Uterus (tissue), 3 donors: ENCODE measurements at regions not wholly inside any gene's neighbourhood (a gene's known extent, or its start where the extent isn't known, plus 50 kb on each side); places are given as distances from the start of the nearest gene placed in this dataset.

ENCODE experiments used
- DNase-seq, 2 donors: peaks; one replicate each; pipeline ENCODE4 v3.0.0-alpha.2; 2019 to 2020
- H3K27ac ChIP-seq, 2 donors: fragments of 200-600 bp; sonication (generic); 1 replicate in 1 of 2; 2 replicates in 1 of 2; pipeline ENCODE4 v1.5.1; 2016 to 2018
- H3K27me3 ChIP-seq, 2 donors: fragments of 200-600 bp; sonication (generic); one replicate each; pipeline ENCODE4 v1.5.1; 2018 to 2019; ENCODE audit warnings: control low read depth in 1 of 2
- H3K36me3 ChIP-seq, 2 donors: fragments of 200-600 bp; sonication (generic); one replicate each; pipeline ENCODE4 v1.5.1; 2019; ENCODE audit warnings: control low read depth in 1 of 2
- H3K4me1 ChIP-seq, 2 donors: fragments of 200-600 bp; sonication (generic); one replicate each; pipeline ENCODE4 v1.5.1; 2018 to 2019; ENCODE audit warnings: control low read depth in 1 of 2
- H3K4me3 ChIP-seq, 2 donors: fragments of 200-600 bp; sonication (generic); 1 replicate in 1 of 2; 2 replicates in 1 of 2; pipeline ENCODE4 v1.5.1; 2018 to 2019; ENCODE audit warnings: mild to moderate bottlenecking in 1 of 2
- H3K9me3 ChIP-seq, 2 donors: fragments of 200-600 bp; sonication (generic); one replicate each; pipeline ENCODE4 v1.5.1; 2019; ENCODE audit warnings: control low read depth in 1 of 2
- POLR2A ChIP-seq, 2 donors: fragments of 450-650 bp; IDR thresholded peaks; one replicate each; pipeline ENCODE4 v1.6.1; 2016; ENCODE audit warnings: antibody characterized with exemption in 2 of 2, mild to moderate bottlenecking in 1 of 2, moderate library complexity in 1 of 2
- intact Hi-C: fragments of 100-400 bp; cut with DNase I; formaldehyde crosslinking; loops from one replicate; pipeline ENCODE4 v1.15.1; 2023; ENCODE audit warnings: low total_unique reads
- TF ChIP-seq, protein P1 (sequence below), 4 experiments: fragments of 200-600 bp in 2 of 4; fragments of 450-650 bp in 2 of 4; sonication (generic) in 2 of 4; IDR thresholded peaks; one replicate each; pipeline ENCODE4 v1.5.1; 2016 to 2019; ENCODE audit warnings: antibody characterized with exemption in 4 of 4, mild to moderate bottlenecking in 2 of 4, moderate library complexity in 1 of 4
- donor health status: DM: yes; HTN: yes; CAD: no.

DNA sequence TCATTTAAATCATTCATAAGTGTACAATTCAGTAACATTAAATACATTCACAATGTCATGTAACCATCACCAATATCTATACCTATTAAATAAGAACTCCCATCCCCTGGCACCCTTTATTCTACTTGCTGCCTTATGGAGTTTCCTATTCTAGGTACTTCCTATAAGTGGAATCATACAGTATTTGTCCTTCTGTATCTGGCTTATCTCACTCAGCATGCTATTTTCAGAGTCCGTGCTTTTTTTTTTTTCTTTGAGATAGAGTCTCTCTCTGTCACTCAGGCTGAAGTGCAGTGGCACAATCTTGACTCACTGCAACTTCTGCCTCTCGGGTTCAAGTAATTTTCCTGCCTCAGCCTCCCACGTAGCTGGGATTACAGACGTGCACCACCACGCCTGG, 67.9 kb upstream of the STOX2 start:
- no peak for TF ChIP-seq POLR2A (IDR thresholded peaks at IDR 0.05)
- TF ChIP-seq, protein P1, sequence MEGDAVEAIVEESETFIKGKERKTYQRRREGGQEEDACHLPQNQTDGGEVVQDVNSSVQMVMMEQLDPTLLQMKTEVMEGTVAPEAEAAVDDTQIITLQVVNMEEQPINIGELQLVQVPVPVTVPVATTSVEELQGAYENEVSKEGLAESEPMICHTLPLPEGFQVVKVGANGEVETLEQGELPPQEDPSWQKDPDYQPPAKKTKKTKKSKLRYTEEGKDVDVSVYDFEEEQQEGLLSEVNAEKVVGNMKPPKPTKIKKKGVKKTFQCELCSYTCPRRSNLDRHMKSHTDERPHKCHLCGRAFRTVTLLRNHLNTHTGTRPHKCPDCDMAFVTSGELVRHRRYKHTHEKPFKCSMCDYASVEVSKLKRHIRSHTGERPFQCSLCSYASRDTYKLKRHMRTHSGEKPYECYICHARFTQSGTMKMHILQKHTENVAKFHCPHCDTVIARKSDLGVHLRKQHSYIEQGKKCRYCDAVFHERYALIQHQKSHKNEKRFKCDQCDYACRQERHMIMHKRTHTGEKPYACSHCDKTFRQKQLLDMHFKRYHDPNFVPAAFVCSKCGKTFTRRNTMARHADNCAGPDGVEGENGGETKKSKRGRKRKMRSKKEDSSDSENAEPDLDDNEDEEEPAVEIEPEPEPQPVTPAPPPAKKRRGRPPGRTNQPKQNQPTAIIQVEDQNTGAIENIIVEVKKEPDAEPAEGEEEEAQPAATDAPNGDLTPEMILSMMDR (IDR thresholded peaks at IDR 0.05): no peak
- intact Hi-C loops: no loop called here

DNA sequence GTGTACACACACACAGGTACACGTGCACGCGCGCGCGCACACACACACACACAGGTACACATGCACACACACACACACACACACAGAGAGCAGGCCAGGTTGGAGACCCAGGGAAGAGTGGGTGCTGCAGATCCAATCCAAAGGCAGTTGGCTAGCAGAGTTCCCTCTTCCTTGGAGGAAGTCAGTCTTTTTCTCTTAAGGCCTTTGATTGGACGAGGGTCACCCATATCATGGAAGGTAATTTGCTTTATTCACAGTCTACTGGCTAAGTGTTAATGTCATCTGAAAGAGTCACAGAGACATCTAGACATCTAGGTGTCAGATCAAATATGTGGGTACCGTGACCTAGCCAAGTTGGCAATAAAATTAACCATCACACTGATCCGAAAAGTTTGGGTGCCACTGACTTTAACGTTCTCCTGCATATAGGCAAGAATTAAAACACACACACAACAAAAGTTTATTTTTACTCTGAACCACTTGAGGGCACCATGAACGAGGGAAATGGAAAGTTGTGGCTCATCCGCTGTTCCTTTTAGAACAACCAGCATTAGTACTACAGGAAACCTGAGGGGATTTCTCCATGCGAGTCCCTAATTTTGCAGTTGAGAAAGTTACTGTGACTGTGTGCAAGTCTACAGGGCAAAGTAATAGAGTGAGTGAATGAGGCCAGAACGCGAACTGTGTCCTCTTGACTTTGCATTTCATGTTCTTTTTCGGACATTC, 66.0 kb upstream of the STOX2 start:
- Histone ChIP-seq H3K27ac (no peak overlapping the region), H3K27me3 (no peaks in the 10 kb centered on the region), H3K9me3 (no peaks in the 10 kb centered on the region), H3K4me1 (no peaks in the 10 kb centered on the region), H3K36me3 (no peaks in the 10 kb centered on the region), H3K4me3 (no peak overlapping the region)
- TF ChIP-seq, protein P1 (IDR thresholded peaks at IDR 0.05): no peak
- no peak for TF ChIP-seq POLR2A (IDR thresholded peaks at IDR 0.05)
- intact Hi-C loops: no loop called here
- no peak for DNase-seq

More for the DNA sequence above, 67.9 kb upstream of the STOX2 start:
- Histone ChIP-seq H3K4me3 (no peak overlapping the region), H3K9me3 (no peaks in the 10 kb centered on the region), H3K27me3 (no peaks in the 10 kb centered on the region), H3K27ac (no peak overlapping the region), H3K4me1 (no peaks in the 10 kb centered on the region), H3K36me3 (no peaks in the 10 kb centered on the region)
- DNase-seq: no peak

DNA sequence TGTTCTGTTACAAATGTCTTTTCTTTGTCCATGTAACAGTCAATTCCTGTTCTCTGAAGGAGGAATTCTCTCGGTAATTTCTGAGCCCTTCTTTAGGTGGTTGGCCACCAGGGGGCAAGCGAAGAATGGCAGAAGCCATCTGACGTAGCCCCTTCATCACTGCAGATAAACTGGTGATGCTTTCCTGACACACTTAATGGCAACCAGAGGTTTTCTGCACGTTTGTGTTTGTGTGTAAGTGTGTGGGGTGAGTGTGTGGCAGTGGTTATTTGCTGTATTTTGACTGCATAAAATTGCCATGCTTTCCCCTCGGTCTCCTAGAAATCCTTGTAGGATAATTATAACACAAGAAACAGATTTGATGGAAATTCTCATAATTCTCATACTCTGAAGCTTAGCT, 64.8 kb upstream of the STOX2 start:
- Histone ChIP-seq H3K9me3 (no peaks in the 10 kb centered on the region), H3K27ac (no peak overlapping the region), H3K27me3 (no peaks in the 10 kb centered on the region), H3K36me3 (no peaks in the 10 kb centered on the region), H3K4me1 (no peaks in the 10 kb centered on the region), H3K4me3 (no peak overlapping the region)
- TF ChIP-seq POLR2A (IDR thresholded peaks at IDR 0.05): no peak
- TF ChIP-seq, protein P1 (IDR thresholded peaks at IDR 0.05): peak; percentile 80 to 88 (median 82)
- intact Hi-C loops: loop anchor here (5.0 kb wide), 1 partner anchor 327 kb away; no protein-coding TSS in a partner anchor
- peak; percentile 72 to 75 for DNase-seq

DNA sequence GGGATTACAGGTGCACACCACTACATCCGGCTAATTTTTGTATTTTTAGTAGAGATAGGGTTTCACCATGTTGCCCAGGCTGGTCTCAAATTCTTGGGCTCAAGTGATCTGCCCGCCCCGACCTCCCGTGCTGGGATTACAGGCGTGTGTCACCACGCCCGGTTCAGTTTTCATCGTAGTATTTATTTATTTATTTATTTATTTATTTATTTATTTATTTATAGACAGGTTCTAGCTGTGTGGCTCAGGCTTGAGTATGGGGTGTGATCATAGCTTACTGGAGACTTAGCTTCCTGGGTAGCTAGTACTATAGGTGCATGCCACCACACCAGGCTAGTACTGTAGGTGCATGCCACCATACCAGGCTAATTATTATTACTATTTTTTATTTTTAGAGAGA, 64.1 kb upstream of the STOX2 start:
- H3K36me3 ChIP-seq: no peaks in the 10 kb centered on the region
- intact Hi-C loops: loop anchor here (5.0 kb wide), 1 partner anchor 326 kb away; no protein-coding TSS in a partner anchor
- no peaks in the 10 kb centered on the region for H3K27me3 ChIP-seq
- TF ChIP-seq POLR2A (IDR thresholded peaks at IDR 0.05): no peak
- TF ChIP-seq, protein P1 (IDR thresholded peaks at IDR 0.05): no peak
- H3K4me1 ChIP-seq: no peaks in the 10 kb centered on the region
- no peak for DNase-seq
- H3K27ac ChIP-seq: no peak overlapping the region
- no peaks in the 10 kb centered on the region for H3K9me3 ChIP-seq
- no peak overlapping the region for H3K4me3 ChIP-seq

DNA sequence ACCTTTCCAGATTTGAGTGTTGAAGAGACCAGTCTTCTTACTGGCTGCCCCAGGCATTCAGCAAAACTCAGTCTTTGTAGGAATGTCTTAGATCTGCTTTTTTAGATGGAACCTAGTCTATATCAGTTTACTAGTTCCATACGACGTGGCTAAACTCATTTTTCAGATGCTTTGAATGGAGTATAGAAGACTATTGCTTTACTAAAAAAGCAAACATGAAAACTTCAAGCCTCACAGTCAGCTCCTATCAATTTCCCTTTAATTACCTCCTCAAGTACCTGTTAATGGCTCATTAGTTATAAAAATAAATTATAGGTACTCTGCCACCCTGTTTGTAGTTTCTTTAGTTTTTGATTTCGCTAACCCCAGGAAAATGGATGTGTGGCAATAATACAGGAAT, 63.0 kb upstream of the STOX2 start:
- Histone ChIP-seq H3K27me3 (no peaks in the 10 kb centered on the region), H3K9me3 (no peaks in the 10 kb centered on the region), H3K27ac (no peak overlapping the region), H3K36me3 (no peaks in the 10 kb centered on the region), H3K4me1 (no peaks in the 10 kb centered on the region), H3K4me3 (no peak overlapping the region)
- DNase-seq: no peak
- intact Hi-C loops: loop anchor here (5.0 kb wide), 1 partner anchor 325 kb away; no protein-coding TSS in a partner anchor
- TF ChIP-seq, protein P1 (IDR thresholded peaks at IDR 0.05): no peak
- TF ChIP-seq POLR2A (IDR thresholded peaks at IDR 0.05): no peak
